H4 (cell line): ENCODE measurements at regions not wholly inside any gene's neighbourhood (a gene's known extent, or its start where the extent isn't known, plus 50 kb on each side); places are given as distances from the start of the nearest gene placed in this dataset.
A peak's percentile ranks its signal among the peaks of the same experiment; 100 is the strongest.
"Not testable (repeated sequence)": the region's sequence is repeated elsewhere in the genome, so short reads cannot be mapped to it uniquely, and the experiment has no call there.

Experiments used
- DNase-seq: peaks from one replicate; pipeline ENCODE4 v3.0.0-alpha.2; 2015; ENCODE audit warnings: low spot score

DNA sequence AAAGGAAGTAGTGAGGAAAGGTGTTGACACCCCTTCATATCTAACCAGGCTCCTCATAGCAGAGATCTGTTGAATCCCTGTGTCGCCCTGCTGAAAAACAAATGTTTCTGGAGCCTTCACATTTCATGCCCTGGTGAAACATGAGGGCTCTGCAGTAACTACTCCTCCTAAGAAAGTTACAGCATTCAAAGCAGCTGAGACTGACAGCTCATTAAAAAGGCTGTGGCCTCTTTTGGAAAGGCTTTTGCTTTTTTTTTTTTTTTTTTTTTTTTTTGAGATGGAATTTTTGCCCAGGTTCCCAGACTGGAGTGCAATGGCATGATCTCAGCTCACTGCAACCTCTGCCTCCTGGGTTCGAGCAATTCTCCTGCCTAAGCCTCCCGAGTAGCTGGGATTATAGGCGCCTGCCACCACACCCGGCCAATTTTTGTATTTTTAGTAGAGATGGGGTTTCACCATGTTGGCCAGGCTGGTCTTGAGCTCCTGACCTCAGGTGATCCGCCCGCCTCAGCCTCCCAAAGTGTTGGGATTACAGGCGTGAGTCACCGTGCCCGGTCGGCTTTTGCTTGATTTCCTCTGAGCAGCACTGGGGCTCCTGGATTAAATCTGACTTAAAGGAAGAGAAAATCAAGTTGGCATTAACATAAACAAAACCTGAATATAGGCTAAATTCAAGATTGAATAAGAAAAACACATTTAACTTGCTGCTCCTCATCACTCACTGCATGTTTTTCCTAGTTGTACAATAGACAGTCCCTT is 112.9 kb downstream of the PCSK1 start:
- DNase-seq: not testable (repeated sequence)

- no peak for DNase-seq
Measured at GRCh38 chr5:96318569-96319110, 114.4 kb downstream of the PCSK1 start.

- no peak for DNase-seq
Measured at GRCh38 chr5:96317945-96318344, 115.1 kb downstream of the PCSK1 start.

GRCh38 chr5:96316487-96316886 is 116.6 kb downstream of the PCSK1 start:
- DNase-seq: no peak

DNA sequence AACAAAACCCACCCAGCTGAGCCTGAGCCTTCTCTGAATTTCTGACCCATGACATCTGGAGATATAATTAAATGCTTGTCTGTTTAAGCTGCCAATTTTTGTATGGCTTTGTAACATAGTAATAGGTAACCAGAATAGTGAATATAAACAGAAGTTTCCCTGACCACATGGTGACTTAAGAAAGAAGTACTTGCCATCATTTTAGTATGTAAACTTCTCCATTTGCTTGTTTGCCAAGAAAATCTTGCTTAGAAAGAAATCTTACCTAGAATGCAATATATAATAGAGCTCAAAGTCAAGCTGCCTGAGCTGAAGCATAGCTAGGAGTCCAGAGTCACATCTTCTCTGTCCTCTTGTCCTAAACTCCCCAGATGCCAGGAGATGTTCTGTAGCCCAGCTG is 117.0 kb downstream of the PCSK1 start:
- no peak for DNase-seq

- no peak for DNase-seq
Measured at GRCh38 chr5:96315431-96315830, 117.6 kb downstream of the PCSK1 start.

GRCh38 chr5:96312383-96312782 is 120.7 kb downstream of the PCSK1 start:
- no peak for DNase-seq

DNA sequence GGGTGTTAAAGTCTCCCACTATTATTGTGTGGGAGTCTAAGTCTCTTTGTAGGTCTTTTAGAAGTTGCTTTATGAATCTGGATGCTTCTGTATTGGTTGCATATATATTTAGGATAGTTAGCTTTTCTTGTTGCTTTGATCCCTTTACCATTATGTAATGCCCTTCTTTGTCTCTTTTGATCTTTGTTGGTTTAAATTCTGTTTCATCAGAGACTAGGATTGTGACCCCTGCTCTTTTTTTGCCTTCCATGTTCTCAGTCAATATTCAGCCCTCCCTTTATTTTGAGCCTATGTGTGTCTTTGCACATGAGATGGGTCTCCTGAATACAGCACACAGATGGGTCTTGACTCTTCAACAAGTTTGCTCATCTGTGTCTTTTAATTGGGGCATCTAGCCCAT is 126.0 kb downstream of the PCSK1 start:
- DNase-seq: not testable (repeated sequence)

GRCh38 chr5:96302174-96302738 is 130.8 kb downstream of the PCSK1 start:
- no peak for DNase-seq

DNA sequence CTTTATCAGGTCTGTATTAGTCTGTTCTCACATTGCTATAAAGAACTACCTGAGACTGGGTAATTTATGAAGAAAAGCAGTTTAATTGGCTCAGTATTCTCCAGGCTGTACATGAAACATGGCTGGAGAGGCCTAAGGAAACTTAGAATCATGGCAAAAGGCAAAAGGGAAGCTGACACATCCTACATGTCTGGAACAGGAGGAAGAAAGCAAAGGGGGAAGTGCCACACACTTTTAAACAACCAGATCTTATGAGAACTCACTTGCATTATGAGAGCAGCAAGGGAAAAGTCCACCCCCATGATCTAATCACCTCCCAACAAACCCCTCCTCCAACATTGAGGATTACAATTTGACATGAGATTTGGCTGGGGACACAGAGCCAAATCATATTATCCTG is 132.1 kb downstream of the PCSK1 start:
- no peak for DNase-seq

DNA sequence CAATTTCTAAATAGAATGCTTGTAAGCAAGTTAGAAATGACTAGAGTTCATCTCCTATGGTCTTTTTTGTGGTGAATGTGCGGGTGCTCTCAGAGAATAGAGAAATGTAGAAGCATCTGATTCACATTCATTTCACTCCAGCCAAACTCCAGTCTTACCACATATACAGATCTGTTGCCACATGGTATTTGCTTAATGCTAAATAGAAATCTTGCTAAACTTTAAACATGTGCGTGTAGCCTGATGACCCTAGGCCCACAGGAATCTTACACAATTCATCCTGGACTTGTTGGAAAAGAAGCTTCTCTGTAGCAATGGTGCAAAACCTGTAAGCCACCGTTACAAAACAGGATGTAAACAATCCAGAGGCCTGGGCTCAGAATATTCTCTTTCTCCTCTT is 135.2 kb downstream of the PCSK1 start:
- DNase-seq: peak; percentile 74

DNA sequence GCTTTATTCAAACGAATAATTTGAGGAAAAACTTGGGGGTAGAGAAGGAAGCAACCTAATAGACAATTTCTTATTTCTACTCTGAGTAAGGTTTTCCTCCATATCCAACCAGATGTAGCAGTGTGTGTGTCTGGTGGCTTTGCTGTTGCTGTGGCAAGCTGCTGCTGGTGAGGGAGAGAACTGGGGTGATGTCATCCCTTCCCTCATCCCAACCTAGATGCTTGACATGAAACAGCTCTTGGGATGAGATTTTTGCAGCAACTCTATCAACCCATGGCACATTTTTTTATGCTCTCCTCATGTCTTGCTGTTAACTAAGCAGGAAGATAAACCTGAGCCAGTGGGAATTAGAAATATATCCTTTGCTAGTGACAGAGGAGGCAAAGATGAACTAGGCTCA is 135.8 kb downstream of the PCSK1 start:
- DNase-seq: peak; percentile 71

DNA sequence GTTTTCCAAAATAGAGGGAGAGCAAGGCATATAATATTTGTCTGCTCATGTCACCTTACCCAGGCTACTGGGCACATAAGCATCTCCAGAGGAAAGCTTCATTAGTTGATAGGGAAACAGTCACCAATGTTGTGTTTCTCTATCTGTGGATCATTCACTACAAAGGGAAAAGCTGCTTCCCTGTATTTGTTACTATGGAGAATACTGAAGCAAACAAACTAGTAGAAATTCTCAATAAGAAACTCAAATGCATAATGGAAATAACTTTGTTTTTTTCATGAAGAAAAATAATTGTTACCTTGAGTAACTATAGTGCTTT is 138.2 kb downstream of the PCSK1 start:
- DNase-seq: no peak

DNA sequence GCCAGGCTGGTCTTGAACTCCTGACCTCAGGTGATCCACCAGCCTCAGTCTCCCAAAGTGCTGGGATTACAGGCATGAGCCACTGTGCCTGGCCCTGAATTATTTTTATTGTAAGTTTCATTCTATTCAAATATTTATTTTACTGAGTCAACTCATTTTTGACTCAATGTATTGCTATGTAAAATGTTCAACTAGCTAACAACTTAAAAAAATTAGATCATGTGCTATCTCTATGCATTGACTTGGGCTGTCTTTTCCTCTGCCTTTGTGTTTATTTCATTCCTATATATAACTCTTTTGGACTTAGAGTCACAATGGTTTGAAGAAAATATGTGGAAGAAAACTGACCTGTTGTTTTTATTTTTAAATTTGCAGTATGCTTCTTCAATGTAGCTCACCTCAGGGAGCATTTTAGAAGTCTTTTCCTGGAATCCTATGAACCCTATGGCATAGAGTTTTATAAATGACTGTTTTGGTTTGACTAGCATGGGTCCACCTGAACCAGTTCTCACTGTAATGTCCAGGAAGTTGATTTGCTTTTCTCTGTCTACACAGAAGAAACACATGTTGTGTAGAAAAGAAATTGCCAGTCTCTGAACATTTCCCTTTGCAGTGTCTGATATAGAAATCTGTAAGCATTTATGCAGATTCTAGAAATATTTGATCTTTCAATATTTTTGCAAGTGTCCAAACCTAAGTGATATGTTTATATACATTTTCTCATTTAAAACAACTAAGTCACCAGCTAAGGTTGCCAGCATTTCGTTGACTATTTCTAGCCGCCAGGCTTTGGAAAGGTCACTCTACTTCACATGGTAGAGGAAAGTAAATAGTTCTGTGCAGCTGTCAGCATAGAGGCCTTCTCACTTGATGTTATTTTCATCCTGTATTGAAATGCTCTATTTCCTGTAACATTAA is 138.8 kb downstream of the PCSK1 start:
- DNase-seq: no peak

DNA sequence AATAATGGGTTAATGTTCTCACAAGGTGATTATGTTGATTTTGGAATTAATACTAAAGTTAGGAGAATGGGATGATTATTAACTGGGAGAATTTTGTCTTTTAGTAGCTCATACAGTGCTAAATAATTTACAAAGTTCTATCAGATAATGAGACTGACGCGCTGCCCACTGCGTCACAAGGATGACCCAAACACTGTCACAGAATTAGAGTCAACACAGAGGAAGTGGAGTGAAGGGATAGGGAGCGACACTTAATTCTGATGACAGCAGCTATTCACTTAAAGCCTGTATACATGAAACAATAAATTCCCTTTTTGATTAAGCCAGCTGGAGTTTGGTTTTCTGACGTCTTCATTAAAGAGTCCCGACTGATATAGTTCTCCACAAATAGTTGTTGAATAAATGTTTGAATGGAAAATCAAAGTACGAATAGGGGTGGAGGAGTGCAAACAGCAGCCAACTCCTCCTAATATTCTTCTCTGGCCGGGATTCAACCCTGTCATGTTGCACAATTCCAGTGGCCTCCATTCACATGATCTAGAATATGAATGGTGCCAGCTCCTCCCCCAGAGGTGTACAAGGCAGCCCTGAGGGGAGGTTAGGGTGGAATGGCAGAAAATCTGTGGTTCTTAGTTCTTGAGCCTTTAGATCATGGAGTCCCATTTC is 140.3 kb downstream of the PCSK1 start:
- no peak for DNase-seq

GRCh38 chr5:96289287-96289686 is 143.8 kb downstream of the PCSK1 start:
- not testable (repeated sequence) for DNase-seq

- DNase-seq: no peak
Measured at GRCh38 chr5:96288845-96289185, 144.2 kb downstream of the PCSK1 start.

DNA sequence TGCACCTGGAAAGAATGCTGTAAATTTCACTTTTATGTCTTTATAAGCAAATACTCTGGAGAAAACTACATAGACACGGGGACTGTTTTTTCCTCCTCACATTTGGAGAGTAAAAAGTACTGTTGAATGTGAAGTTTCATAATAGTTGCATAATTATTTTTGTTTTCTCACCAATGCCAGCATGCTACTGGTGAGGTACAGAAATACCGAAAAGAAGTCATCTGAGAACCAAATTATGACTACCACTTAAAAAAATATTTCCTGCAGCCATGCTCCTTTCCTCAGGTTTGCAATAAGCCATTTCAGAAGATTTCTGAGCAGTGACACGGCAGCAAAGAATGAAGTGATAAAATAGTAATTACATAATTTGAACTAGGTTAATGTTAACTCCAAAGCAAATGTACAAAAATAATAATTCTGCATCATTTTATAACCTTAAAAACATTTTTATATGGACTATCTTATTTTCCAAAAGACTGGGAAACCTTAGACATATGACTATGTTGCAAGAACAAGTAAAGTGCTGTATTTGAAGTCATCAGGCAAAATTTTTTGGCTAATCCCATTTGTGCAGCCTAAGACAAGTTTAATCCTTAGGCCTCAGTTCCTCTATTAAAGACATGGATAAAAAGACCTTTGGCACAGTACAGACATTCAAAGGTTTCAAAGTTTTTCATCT is 144.7 kb downstream of the PCSK1 start:
- no peak for DNase-seq

- DNase-seq: no peak
Measured at GRCh38 chr5:96287136-96287535, 145.9 kb downstream of the PCSK1 start.

DNA sequence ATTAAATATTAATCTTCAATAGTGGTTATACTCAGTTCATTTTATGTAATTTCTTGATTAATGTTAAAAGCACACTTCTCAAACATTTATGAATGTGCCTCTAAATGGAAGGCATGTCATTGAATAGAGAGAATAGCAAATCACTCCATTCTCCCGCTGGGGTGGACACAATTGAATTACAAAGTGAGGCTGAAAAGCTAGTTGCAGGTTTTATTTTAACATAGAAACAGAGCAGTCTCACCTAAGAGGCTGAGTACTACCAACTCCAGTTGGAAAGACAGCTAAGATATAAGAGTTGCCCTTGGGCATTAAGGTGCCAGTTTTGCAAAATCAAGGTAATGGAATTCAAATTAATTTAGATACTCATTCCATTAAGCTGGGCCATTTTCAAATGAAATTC is 147.2 kb downstream of the PCSK1 start:
- DNase-seq: no peak

GRCh38 chr5:96284727-96285389 is 148.2 kb downstream of the PCSK1 start:
- DNase-seq: no peak
